Endodermal cell (in vitro differentiated cells): ENCODE measurements at regions not wholly inside any gene's neighbourhood (a gene's known extent, or its start where the extent isn't known, plus 50 kb on each side); places are given as distances from the start of the nearest gene placed in this dataset.

ENCODE experiments used
- DNase-seq: peaks from one replicate; pipeline ENCODE4 v3.0.0-alpha.2; 2017
- H3K27ac ChIP-seq: 2 replicates; pipeline ENCODE4 v1.5.1; 2013; ENCODE audit warnings: mild to moderate bottlenecking, low read depth, low read length, moderate library complexity
- H3K27me3 ChIP-seq: 2 replicates; pipeline ENCODE4 v1.6.1; 2013; ENCODE audit warnings: mild to moderate bottlenecking, low read length, moderate library complexity; ENCODE audit not compliant: insufficient read depth, control insufficient read depth, poor library complexity, severe bottlenecking
- H3K36me3 ChIP-seq: 2 replicates; pipeline ENCODE4 v1.7.0; 2013; ENCODE audit warnings: mild to moderate bottlenecking, low read length, moderate library complexity; ENCODE audit not compliant: control insufficient read depth, insufficient read depth
- H3K4me1 ChIP-seq: one replicate; pipeline ENCODE4 v1.7.0; 2013; ENCODE audit warnings: low read length; ENCODE audit not compliant: control insufficient read depth, insufficient read depth
- H3K4me3 ChIP-seq: 2 replicates; pipeline ENCODE4 v1.5.1; 2013; ENCODE audit warnings: mild to moderate bottlenecking, low read length, moderate library complexity
- H3K9ac ChIP-seq: 2 replicates; pipeline ENCODE4 v1.6.1; 2013; ENCODE audit warnings: mild to moderate bottlenecking, low read length, moderate library complexity; ENCODE audit not compliant: poor library complexity, severe bottlenecking; ENCODE audit errors: extremely low read depth
- H3K9me3 ChIP-seq: 2 replicates; pipeline ENCODE4 v1.6.1; 2013; ENCODE audit warnings: mild to moderate bottlenecking, low read length, moderate library complexity; ENCODE audit not compliant: control insufficient read depth
- H3K27ac Mint-ChIP-seq: 2 replicates; pipeline ENCODE4 v1.8.0; 2020; ENCODE audit warnings: mixed read lengths
- H3K27me3 Mint-ChIP-seq: 2 replicates; pipeline ENCODE4 v1.8.0; 2021; ENCODE audit warnings: mild to moderate bottlenecking, mixed read lengths; ENCODE audit not compliant: insufficient read depth
- H3K36me3 Mint-ChIP-seq: 2 replicates; pipeline ENCODE4 v1.8.0; 2020; ENCODE audit warnings: low read depth, mixed read lengths
- H3K4me1 Mint-ChIP-seq: 2 replicates; pipeline ENCODE4 v1.8.0; 2020; ENCODE audit warnings: mixed read lengths
- H3K4me3 Mint-ChIP-seq: 2 replicates; pipeline ENCODE4 v1.8.0; 2020; ENCODE audit warnings: mild to moderate bottlenecking, moderate library complexity, mixed read lengths
- H3K9me3 Mint-ChIP-seq: 2 replicates; pipeline ENCODE4 v1.8.0; 2020; ENCODE audit warnings: mild to moderate bottlenecking, mixed read lengths
- WGBS, 2 experiments: methylation state at CpG; one replicate each; pipeline versions ENCODE4 v1.1.5 to v1.1.7; 2013; ENCODE audit warnings: missing lambda C conversion rate in 2 of 2, mixed read lengths in 1 of 2; ENCODE audit not compliant: insufficient coverage in 1 of 2, insufficient read length in 1 of 2; 5-methylcytosine and 5-hydroxymethylcytosine counted together
- TF ChIP-seq, protein P1 (sequence below): fragments of 200-600 bp; sonication (generic); conservative IDR thresholded peaks from 2 replicates; pipeline ENCODE4 v1.5.0; 2021; ENCODE audit warnings: antibody characterized with exemption, mild to moderate bottlenecking

DNA sequence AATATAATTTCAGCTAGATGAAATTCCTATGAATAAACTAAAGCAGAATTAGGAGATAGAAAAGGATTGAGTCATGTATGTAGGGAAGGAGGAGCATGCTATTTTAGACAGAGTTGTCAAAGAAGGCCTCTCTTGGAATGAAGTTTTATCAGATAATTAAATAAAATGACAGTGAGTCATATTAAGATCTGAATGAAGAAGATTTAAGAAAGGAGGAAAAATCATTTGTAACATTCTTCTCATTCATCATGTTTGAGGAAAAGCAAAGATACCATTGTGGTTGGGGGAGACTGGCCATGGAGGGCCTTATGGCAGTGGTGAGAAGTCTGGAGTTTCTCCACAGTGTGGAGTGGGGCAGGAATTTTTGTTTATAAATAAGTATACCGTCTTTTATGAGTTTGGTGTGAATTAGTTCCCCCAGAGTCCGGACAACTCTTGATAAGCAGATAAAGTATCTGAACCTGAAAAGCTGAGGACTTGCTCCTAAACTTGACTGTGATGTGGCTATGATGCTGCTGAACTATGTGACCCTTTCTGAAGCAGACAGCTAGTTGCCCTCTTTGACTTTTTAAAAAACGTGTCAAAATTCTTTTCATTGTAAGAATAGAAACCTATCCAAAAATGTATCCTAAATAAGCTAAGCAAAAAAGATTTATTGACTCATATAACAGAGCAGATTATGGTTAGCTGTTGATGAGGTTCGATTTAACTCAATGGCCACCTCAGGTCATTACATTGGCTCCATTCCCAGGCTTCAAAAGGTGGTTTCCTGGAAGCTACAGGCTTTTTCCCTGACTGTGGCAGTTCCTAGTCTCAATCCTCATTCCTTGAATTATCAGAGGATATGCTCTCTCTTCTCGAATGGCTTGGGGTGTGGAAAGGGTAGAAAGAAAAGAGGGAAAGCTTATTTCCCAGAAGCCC is 90.8 kb downstream of the LHX9 start:
- DNase-seq: no peak
- Mint-ChIP-seq H3K9me3 (peaks cover 32% of the 10 kb centered on the region), H3K27ac (no peak overlapping the region), H3K4me3 (no peak overlapping the region), H3K36me3 (peaks cover 4% of the 10 kb centered on the region), H3K27me3 (peaks cover 1% of the 10 kb centered on the region), H3K4me1 (peaks cover 2% of the 10 kb centered on the region)
- no peaks in the 10 kb centered on the region for H3K4me1 ChIP-seq
- peaks cover 20% of the 10 kb centered on the region for H3K9me3 ChIP-seq
- H3K4me3 ChIP-seq: no peak overlapping the region
- H3K36me3 ChIP-seq: no peaks in the 10 kb centered on the region
- H3K27ac ChIP-seq: no peak overlapping the region
- WGBS, 2 experiments: 87 to 90% methylated on average over 3 to 5 of the region's 5 CpGs
- H3K27me3 ChIP-seq: no peaks in the 10 kb centered on the region
- H3K9ac ChIP-seq: no peak overlapping the region
- TF ChIP-seq, protein P1, sequence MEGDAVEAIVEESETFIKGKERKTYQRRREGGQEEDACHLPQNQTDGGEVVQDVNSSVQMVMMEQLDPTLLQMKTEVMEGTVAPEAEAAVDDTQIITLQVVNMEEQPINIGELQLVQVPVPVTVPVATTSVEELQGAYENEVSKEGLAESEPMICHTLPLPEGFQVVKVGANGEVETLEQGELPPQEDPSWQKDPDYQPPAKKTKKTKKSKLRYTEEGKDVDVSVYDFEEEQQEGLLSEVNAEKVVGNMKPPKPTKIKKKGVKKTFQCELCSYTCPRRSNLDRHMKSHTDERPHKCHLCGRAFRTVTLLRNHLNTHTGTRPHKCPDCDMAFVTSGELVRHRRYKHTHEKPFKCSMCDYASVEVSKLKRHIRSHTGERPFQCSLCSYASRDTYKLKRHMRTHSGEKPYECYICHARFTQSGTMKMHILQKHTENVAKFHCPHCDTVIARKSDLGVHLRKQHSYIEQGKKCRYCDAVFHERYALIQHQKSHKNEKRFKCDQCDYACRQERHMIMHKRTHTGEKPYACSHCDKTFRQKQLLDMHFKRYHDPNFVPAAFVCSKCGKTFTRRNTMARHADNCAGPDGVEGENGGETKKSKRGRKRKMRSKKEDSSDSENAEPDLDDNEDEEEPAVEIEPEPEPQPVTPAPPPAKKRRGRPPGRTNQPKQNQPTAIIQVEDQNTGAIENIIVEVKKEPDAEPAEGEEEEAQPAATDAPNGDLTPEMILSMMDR: no peak

DNA sequence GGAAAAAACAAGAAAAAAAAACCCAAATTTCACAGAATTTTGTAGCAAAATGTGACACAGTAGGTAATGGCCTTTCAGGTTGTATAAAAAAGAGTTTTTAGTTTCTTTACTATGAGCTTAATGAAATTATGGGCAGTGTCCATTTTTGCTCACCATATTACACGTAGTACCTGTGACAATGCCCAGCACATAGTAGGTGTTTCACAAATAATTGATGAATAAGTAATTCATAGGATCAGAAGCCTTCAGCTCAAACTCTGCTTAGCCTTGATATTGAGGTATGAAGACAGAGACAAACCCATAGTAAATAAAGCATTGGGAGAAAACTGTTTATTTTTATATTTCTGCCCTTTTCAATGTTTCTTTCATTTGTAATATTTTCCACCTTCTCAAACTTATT is 97.2 kb downstream of the LHX9 start:
- H3K9me3 Mint-ChIP-seq: peaks cover 23% of the 10 kb centered on the region
- whole genome bisulfite sequencing, 2 experiments: 100% methylated on average over 1 of the region's 1 CpG

DNA sequence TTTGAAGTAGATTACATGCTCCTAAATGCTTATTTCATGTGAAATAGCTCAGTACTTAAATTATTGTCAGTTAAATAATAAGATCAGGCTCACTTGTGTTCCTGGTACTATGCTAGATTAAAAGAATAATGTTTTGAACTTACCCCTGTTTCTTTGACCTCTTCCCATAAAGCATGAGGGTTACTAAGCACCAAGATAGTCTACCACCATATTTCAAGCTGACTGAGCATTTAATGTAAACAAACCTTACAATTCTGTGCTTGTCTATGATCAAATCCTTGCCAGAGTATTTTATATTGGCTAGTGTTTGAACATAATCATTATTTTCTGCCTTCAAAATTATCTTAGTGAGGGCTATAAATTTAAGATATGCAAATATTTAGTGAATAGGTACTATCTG is 98.1 kb downstream of the LHX9 start:
- no peak overlapping the region for H3K27ac ChIP-seq
- H3K36me3 ChIP-seq: no peaks in the 10 kb centered on the region
- H3K36me3 Mint-ChIP-seq: peaks cover 4% of the 10 kb centered on the region
- no peak overlapping the region for H3K27ac Mint-ChIP-seq
- H3K4me1 ChIP-seq: no peaks in the 10 kb centered on the region
- H3K4me3 Mint-ChIP-seq: no peak overlapping the region
- peaks cover 13% of the 10 kb centered on the region for H3K9me3 Mint-ChIP-seq
- no peak for DNase-seq
- no peak overlapping the region for H3K4me3 ChIP-seq
- peaks cover 6% of the 10 kb centered on the region for H3K9me3 ChIP-seq
- peaks cover 4% of the 10 kb centered on the region for H3K4me1 Mint-ChIP-seq
- TF ChIP-seq, protein P1: no peak
- H3K27me3 ChIP-seq: no peaks in the 10 kb centered on the region
- H3K9ac ChIP-seq: no peak overlapping the region
- peaks cover 1% of the 10 kb centered on the region for H3K27me3 Mint-ChIP-seq

More for the DNA sequence above, 97.2 kb downstream of the LHX9 start:
- Histone ChIP-seq H3K27ac (no peak overlapping the region), H3K4me3 (no peak overlapping the region), H3K27me3 (no peaks in the 10 kb centered on the region), H3K36me3 (no peaks in the 10 kb centered on the region), H3K9ac (no peak overlapping the region), H3K4me1 (no peaks in the 10 kb centered on the region), H3K9me3 (peaks cover 15% of the 10 kb centered on the region)
- H3K4me1 Mint-ChIP-seq: peaks cover 4% of the 10 kb centered on the region
- H3K27me3 Mint-ChIP-seq: peaks cover 1% of the 10 kb centered on the region
- DNase-seq: no peak
- TF ChIP-seq, protein P1: no peak
- H3K36me3 Mint-ChIP-seq: peaks cover 4% of the 10 kb centered on the region
- no peak overlapping the region for H3K27ac Mint-ChIP-seq
- H3K4me3 Mint-ChIP-seq: no peak overlapping the region
